Panc1 (cell line): ENCODE measurements at regions not wholly inside any gene's neighbourhood (a gene's known extent, or its start where the extent isn't known, plus 50 kb on each side); places are given as distances from the start of the nearest gene placed in this dataset.

Source experiments
- POLR2AphosphoS5 ChIP-seq: IDR thresholded peaks from 2 replicates; pipeline ENCODE4 v1.6.1; 2012; ENCODE audit warnings: mild to moderate bottlenecking, low read depth, low read length, moderate library complexity
- SIN3A ChIP-seq: IDR thresholded peaks from 2 replicates; pipeline ENCODE4 v1.6.1; 2012; ENCODE audit warnings: low read depth, mild to moderate bottlenecking, low read length, moderate library complexity, borderline replicate concordance; ENCODE audit not compliant: insufficient read depth
- TCF7L2 ChIP-seq: IDR thresholded peaks from 2 replicates; pipeline ENCODE4 v1.6.1; 2011; ENCODE audit warnings: mild to moderate bottlenecking, low read depth, low read length, inconsistent platforms
- TF ChIP-seq, protein P1 (sequence below): fragments of 450-650 bp; IDR thresholded peaks from 2 replicates; pipeline ENCODE4 v1.5.1; 2017; ENCODE audit warnings: mild to moderate bottlenecking
- TF ChIP-seq, protein P2 (sequence below), 2 experiments: IDR thresholded peaks; 2 replicates each; pipeline ENCODE4 v1.6.1; 2011 to 2012; ENCODE audit warnings: low read depth in 2 of 2, control low read depth in 1 of 2, low read length in 1 of 2, mild to moderate bottlenecking in 1 of 2, moderate library complexity in 1 of 2; ENCODE audit not compliant: insufficient read depth in 1 of 2

DNA sequence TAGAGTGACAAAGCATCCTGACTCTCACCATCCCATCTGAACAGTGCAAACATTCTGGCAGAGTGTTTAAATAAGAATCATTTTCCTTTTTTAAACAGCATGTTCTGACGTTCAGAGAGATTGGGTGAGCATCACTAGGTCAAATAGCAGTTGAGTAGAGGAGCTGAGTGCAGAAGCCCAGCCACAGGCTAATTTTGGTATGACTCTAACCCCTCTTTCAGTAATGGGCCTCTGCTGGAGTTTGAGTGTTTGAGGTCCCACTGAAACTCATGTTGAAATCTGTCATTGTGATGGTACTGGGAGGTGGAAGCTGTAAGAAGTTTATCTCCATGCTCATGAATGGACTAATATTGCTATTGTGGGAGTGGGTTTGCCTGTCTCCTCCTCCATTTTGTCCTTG lies 194.4 kb downstream of the SALL1 start:
- TF ChIP-seq, protein P1, sequence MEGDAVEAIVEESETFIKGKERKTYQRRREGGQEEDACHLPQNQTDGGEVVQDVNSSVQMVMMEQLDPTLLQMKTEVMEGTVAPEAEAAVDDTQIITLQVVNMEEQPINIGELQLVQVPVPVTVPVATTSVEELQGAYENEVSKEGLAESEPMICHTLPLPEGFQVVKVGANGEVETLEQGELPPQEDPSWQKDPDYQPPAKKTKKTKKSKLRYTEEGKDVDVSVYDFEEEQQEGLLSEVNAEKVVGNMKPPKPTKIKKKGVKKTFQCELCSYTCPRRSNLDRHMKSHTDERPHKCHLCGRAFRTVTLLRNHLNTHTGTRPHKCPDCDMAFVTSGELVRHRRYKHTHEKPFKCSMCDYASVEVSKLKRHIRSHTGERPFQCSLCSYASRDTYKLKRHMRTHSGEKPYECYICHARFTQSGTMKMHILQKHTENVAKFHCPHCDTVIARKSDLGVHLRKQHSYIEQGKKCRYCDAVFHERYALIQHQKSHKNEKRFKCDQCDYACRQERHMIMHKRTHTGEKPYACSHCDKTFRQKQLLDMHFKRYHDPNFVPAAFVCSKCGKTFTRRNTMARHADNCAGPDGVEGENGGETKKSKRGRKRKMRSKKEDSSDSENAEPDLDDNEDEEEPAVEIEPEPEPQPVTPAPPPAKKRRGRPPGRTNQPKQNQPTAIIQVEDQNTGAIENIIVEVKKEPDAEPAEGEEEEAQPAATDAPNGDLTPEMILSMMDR = no peak
- TF ChIP-seq, protein P2, sequence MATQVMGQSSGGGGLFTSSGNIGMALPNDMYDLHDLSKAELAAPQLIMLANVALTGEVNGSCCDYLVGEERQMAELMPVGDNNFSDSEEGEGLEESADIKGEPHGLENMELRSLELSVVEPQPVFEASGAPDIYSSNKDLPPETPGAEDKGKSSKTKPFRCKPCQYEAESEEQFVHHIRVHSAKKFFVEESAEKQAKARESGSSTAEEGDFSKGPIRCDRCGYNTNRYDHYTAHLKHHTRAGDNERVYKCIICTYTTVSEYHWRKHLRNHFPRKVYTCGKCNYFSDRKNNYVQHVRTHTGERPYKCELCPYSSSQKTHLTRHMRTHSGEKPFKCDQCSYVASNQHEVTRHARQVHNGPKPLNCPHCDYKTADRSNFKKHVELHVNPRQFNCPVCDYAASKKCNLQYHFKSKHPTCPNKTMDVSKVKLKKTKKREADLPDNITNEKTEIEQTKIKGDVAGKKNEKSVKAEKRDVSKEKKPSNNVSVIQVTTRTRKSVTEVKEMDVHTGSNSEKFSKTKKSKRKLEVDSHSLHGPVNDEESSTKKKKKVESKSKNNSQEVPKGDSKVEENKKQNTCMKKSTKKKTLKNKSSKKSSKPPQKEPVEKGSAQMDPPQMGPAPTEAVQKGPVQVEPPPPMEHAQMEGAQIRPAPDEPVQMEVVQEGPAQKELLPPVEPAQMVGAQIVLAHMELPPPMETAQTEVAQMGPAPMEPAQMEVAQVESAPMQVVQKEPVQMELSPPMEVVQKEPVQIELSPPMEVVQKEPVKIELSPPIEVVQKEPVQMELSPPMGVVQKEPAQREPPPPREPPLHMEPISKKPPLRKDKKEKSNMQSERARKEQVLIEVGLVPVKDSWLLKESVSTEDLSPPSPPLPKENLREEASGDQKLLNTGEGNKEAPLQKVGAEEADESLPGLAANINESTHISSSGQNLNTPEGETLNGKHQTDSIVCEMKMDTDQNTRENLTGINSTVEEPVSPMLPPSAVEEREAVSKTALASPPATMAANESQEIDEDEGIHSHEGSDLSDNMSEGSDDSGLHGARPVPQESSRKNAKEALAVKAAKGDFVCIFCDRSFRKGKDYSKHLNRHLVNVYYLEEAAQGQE (IDR thresholded peaks at IDR 0.05; ENCODE audit: insufficient read depth in 1 of 2, low read depth in 2 of 2, low read length in 1 of 2) = no peak
- TF ChIP-seq SIN3A = no peak
- no peak for TF ChIP-seq POLR2AphosphoS5
- no peak for TF ChIP-seq TCF7L2
